ENCODE measurements at regions not wholly inside any gene's neighbourhood (a gene's known extent, or its start where the extent isn't known, plus 50 kb on each side); places are given as distances from the start of the nearest gene placed in this dataset.
A peak's percentile ranks its signal among the peaks of the same experiment; 100 is the strongest.

DNA sequence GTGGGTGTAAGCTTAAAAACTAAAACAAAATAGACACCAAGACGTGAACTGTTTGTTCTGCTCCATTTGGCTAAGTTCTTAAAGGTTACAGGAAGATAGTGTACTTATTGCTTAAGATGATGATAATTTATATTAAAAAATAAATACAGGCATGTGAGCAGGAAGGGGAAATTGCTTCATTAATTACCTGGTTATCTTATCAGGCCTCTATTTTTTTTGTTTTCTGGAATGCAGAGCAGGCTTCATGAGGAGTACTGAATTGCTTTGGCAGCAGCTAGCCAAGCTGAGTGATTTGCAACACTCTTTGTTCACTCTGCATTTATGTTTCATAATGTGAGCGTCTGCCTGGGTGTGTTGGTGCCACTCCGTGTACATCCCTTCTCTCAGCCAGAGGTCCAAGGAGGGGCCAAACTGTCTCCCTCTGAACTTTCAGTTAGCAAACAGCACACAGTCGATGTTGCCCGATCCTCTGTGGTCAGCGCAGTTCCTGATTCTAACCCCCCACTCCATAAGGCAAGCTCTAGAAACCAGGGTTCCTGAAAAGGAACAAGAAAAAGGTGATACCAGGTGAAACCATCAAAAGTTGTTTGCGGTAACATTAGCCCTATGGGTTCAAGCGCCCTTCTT, 348.2 kb downstream of the SPRY1 start:
- peak overlapping the region; percentile 45 for H3K27ac ChIP-seq
- TF ChIP-seq, protein P1, sequence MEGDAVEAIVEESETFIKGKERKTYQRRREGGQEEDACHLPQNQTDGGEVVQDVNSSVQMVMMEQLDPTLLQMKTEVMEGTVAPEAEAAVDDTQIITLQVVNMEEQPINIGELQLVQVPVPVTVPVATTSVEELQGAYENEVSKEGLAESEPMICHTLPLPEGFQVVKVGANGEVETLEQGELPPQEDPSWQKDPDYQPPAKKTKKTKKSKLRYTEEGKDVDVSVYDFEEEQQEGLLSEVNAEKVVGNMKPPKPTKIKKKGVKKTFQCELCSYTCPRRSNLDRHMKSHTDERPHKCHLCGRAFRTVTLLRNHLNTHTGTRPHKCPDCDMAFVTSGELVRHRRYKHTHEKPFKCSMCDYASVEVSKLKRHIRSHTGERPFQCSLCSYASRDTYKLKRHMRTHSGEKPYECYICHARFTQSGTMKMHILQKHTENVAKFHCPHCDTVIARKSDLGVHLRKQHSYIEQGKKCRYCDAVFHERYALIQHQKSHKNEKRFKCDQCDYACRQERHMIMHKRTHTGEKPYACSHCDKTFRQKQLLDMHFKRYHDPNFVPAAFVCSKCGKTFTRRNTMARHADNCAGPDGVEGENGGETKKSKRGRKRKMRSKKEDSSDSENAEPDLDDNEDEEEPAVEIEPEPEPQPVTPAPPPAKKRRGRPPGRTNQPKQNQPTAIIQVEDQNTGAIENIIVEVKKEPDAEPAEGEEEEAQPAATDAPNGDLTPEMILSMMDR (conservative IDR thresholded peaks at IDR 0.05), result no peak

DNA sequence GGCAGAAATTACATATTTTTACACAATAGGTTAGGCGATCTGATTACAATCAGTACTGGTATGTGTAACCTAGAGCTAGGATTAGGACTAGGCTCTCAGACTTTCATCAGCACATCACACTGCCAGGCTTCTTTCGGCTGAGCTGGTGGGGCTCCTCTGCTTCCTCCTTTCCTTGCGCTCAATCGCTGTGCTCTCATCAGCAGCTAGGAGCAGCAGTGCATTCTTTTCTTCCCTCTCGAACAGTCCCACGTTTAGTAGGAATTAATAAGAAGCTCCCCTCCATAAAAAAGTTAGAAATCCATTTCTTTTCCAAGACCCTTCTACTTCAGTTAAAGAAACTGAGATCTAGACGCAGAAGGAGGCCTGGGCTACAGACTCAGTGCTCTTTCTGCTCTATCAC, 350.4 kb downstream of the SPRY1 start:
- H3K27ac ChIP-seq, result no peak overlapping the region
- TF ChIP-seq, protein P1 (conservative IDR thresholded peaks at IDR 0.05), result no peak

DNA sequence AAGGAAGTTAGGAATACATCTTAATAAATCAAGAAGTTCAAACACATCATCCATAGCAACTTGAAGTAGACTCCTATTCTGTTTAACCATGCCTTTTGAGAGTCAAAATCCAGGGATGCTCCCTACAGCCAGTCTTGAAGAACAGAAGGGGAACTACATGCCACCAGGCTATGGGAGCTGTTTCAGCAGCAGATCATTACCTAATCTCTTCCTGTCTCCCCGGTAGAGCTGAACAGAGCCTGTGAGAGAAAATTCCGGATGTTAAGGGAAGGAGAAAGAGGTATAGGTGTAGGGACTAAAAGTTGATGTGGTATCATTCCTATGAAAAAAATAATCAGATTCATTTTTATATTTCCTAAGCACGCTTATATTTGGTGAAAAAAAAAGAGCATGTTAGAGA, 352.2 kb downstream of the SPRY1 start:
- TF ChIP-seq, protein P1 (conservative IDR thresholded peaks at IDR 0.05), result no peak
- H3K27ac ChIP-seq, result no peak overlapping the region

DNA sequence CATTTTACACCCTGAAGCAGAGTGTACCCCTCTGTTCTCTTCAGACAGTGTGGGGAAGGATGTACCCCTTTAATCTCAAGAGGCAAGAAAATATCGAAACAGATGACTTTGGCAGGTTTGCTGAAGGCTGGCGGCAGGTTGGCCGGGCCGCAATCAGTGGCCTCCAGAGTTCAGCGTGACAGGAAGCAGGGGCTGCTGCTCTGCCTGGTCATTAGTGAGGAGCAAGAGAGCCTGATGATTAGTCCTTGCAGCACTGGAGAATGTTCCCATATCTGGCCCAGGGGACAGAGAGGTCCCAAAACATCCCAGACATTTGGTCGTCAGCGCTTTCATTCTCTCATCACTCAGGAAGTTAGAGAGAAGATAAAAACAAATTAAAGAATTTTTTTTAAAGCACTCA, 352.8 kb downstream of the SPRY1 start:
- TF ChIP-seq, protein P1 (conservative IDR thresholded peaks at IDR 0.05), result no peak
- H3K27ac ChIP-seq, result no peak overlapping the region

DNA sequence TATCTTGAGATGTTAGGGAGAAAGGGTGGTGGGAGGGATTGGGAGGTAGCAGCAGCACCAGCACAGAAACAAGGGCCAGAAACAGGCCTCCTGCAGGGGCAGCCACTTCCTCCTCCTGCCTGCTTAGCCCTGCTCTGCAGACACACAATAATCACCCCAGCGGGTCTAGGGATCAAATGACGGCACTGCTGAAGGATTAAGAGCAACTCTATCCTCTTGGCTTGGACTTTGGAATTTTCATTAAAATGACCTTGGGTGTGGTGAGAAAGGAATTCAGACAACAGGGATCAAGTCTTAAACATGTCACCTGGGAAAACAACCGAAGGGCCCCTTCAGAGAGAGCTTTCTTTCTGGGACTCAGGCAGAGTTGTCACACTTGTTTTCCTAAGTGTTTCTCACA, 353.4 kb downstream of the SPRY1 start:
- TF ChIP-seq, protein P1 (conservative IDR thresholded peaks at IDR 0.05), result no peak
- no peak overlapping the region for H3K27ac ChIP-seq

DNA sequence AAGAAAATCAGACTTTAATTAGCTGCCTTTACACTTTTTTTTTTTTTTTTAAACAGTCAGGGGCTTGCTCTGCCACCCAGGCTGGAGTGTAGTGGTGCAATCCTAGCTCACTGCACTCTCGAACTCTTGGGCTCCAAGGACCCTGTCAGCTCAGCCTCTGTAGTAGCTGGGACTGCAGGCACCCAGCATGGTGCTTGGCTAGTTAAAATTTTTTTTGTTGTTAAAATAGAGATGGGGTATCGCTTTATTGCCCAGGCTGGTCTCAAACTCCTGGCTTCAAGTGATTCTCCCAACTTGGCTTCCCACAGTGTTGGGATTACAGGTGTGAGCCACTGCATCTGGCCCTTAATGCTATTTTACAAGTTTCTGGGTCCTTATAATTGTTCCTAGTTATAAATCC, 359.1 kb downstream of the SPRY1 start:
- no peak overlapping the region for H3K27ac ChIP-seq
- TF ChIP-seq, protein P1 (conservative IDR thresholded peaks at IDR 0.05), result no peak

DNA sequence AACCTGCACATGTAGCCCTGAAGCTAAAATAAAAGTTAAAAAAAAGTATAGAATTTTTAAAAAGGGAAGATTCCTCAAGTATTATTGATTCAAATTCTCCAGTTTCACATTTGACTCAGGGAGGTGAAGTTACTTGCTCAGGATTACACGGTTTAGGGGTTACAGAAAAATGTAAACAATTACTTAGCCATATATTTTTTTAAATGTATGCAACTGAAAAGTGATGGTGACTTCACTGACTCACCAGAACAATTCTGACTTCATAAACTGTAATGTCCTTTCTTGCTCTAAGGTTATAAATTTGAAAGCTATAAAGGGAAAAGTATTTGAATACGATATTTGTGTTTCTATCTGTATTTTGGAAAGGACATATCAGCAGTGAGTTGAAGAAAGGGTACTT, 371.2 kb downstream of the SPRY1 start:
- no peak overlapping the region for H3K27ac ChIP-seq
- TF ChIP-seq, protein P1 (conservative IDR thresholded peaks at IDR 0.05), result no peak
